IMR-90 (cell line): ENCODE measurements at regions not wholly inside any gene's neighbourhood (a gene's known extent, or its start where the extent isn't known, plus 50 kb on each side); places are given as distances from the start of the nearest gene placed in this dataset.

Experiments
- CEBPB ChIP-seq: IDR thresholded peaks from 2 replicates; pipeline ENCODE4 v1.6.1; 2012; ENCODE audit warnings: low read depth, low read length, improper control_type of control experiment
- FOS ChIP-seq: fragments of 150-350 bp; IDR thresholded peaks from 2 replicates; pipeline ENCODE4 v1.6.1; 2016; ENCODE audit warnings: low read depth, low read length
- MAFK ChIP-seq: IDR thresholded peaks from 2 replicates; pipeline ENCODE4 v1.6.1; 2012; ENCODE audit warnings: low read depth, low read length, improper control_type of control experiment
- MAZ ChIP-seq: IDR thresholded peaks from 2 replicates; pipeline ENCODE4 v1.6.1; 2012; ENCODE audit warnings: low read depth, mild to moderate bottlenecking, low read length, improper control_type of control experiment, moderate library complexity, borderline replicate concordance
- MXI1 ChIP-seq: IDR thresholded peaks from 2 replicates; pipeline ENCODE4 v1.6.1; 2012; ENCODE audit warnings: low read depth, mild to moderate bottlenecking, low read length, moderate library complexity, borderline replicate concordance
- NFE2L2 ChIP-seq: fragments of 150-350 bp; IDR thresholded peaks from 2 replicates; pipeline ENCODE4 v1.6.1; 2016; ENCODE audit warnings: low read depth, mild to moderate bottlenecking, low read length
- POLR2A ChIP-seq: IDR thresholded peaks from 2 replicates; pipeline ENCODE4 v1.6.1; 2012; ENCODE audit warnings: mild to moderate bottlenecking, low read depth, low read length
- RAD21 ChIP-seq: IDR thresholded peaks from 2 replicates; pipeline ENCODE4 v1.6.1; 2012; ENCODE audit warnings: low read length, improper control_type of control experiment
- RCOR1 ChIP-seq: IDR thresholded peaks from 2 replicates; pipeline ENCODE4 v1.6.1; 2012; ENCODE audit warnings: mild to moderate bottlenecking, low read length, improper control_type of control experiment; ENCODE audit not compliant: insufficient replicate concordance
- RFX5 ChIP-seq: IDR thresholded peaks from 2 replicates; pipeline ENCODE4 v1.8.0; 2012; ENCODE audit warnings: low read depth, mild to moderate bottlenecking, low read length, moderate library complexity
- SMC3 ChIP-seq: fragments of 150-350 bp; IDR thresholded peaks from 2 replicates; pipeline ENCODE4 v1.6.1; 2016; ENCODE audit warnings: low read depth, mild to moderate bottlenecking, antibody characterized with exemption, low read length, moderate library complexity
- TF ChIP-seq, protein P1 (sequence below): conservative IDR thresholded peaks from 2 replicates; pipeline ENCODE4 v1.5.1; 2012; ENCODE audit warnings: mild to moderate bottlenecking, low read depth, low read length, improper control_type of control experiment
- TF ChIP-seq, protein P2 (sequence below): fragments of 150-350 bp; IDR thresholded peaks from 2 replicates; pipeline ENCODE4 v1.6.1; 2016; ENCODE audit warnings: low read depth, mild to moderate bottlenecking, low read length, moderate library complexity, borderline replicate concordance
- TF ChIP-seq, protein P3 (sequence below): fragments of 150-350 bp; IDR thresholded peaks from 2 replicates; pipeline ENCODE4 v1.6.1; 2017; ENCODE audit warnings: mild to moderate bottlenecking, antibody characterized with exemption, low read length, low read depth

DNA sequence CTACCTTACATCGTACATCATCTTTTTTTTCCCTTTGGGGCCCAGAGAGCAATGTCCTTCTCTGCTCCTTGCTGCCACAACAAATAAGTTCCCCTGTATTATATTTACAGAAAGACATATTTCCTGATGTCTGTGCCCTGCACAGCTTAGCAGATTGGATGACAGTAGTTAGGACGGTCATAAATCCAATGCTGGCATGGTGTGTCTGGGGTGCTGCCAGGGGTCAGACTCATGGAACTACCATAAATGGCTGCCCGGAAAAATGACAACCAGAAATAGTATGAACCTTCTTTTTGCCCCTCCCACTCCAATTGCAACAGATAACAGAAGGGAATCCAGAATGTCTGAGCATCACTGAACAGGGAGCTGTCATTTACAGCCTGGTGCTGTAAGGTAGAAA, 511.1 kb downstream of the PSAT1 start:
- TF ChIP-seq RCOR1 (no peak), POLR2A (no peak), CEBPB (no peak), RFX5 (no peak), RAD21 (no peak), MXI1 (no peak), MAZ (no peak), MAFK (no peak), NFE2L2 (no peak), SMC3 (no peak), FOS (no peak)
- TF ChIP-seq, protein P1, sequence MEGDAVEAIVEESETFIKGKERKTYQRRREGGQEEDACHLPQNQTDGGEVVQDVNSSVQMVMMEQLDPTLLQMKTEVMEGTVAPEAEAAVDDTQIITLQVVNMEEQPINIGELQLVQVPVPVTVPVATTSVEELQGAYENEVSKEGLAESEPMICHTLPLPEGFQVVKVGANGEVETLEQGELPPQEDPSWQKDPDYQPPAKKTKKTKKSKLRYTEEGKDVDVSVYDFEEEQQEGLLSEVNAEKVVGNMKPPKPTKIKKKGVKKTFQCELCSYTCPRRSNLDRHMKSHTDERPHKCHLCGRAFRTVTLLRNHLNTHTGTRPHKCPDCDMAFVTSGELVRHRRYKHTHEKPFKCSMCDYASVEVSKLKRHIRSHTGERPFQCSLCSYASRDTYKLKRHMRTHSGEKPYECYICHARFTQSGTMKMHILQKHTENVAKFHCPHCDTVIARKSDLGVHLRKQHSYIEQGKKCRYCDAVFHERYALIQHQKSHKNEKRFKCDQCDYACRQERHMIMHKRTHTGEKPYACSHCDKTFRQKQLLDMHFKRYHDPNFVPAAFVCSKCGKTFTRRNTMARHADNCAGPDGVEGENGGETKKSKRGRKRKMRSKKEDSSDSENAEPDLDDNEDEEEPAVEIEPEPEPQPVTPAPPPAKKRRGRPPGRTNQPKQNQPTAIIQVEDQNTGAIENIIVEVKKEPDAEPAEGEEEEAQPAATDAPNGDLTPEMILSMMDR: no peak
- TF ChIP-seq, protein P2, sequence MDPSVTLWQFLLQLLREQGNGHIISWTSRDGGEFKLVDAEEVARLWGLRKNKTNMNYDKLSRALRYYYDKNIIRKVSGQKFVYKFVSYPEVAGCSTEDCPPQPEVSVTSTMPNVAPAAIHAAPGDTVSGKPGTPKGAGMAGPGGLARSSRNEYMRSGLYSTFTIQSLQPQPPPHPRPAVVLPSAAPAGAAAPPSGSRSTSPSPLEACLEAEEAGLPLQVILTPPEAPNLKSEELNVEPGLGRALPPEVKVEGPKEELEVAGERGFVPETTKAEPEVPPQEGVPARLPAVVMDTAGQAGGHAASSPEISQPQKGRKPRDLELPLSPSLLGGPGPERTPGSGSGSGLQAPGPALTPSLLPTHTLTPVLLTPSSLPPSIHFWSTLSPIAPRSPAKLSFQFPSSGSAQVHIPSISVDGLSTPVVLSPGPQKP: no peak
- TF ChIP-seq, protein P3, sequence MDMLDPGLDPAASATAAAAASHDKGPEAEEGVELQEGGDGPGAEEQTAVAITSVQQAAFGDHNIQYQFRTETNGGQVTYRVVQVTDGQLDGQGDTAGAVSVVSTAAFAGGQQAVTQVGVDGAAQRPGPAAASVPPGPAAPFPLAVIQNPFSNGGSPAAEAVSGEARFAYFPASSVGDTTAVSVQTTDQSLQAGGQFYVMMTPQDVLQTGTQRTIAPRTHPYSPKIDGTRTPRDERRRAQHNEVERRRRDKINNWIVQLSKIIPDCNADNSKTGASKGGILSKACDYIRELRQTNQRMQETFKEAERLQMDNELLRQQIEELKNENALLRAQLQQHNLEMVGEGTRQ: no peak
